GM18861 (cell line): ENCODE measurements at regions not wholly inside any gene's neighbourhood (a gene's known extent, or its start where the extent isn't known, plus 50 kb on each side); places are given as distances from the start of the nearest gene placed in this dataset.

Experiments
- ATAC-seq: cut with Tn5 transposase; IDR thresholded peaks from one replicate; pipeline ENCODE4 v1.9.1; 2021; ENCODE audit not compliant: unreplicated experiment

- no peak for ATAC-seq
Observed at GRCh38 chr13:70708775-70709174, 600.5 kb upstream of the KLHL1 start.

- no peak for ATAC-seq
Observed at GRCh38 chr13:70703755-70704154, 595.5 kb upstream of the KLHL1 start.

- ATAC-seq, result no peak
Observed at GRCh38 chr13:70694996-70695715, 586.9 kb upstream of the KLHL1 start.

- no peak for ATAC-seq
Observed at GRCh38 chr13:70668983-70669382, 560.7 kb upstream of the KLHL1 start.

- no peak for ATAC-seq
Observed at GRCh38 chr13:70668293-70668692, 560.0 kb upstream of the KLHL1 start.

GRCh38 chr13:70666883-70667556, 558.8 kb upstream of the KLHL1 start:
- no peak for ATAC-seq

GRCh38 chr13:70662231-70662940, 554.1 kb upstream of the KLHL1 start:
- ATAC-seq, result no peak

GRCh38 chr13:70644052-70644451, 535.8 kb upstream of the KLHL1 start:
- ATAC-seq, result no peak

- no peak for ATAC-seq
Observed at GRCh38 chr13:70634893-70635292, 526.6 kb upstream of the KLHL1 start.

GRCh38 chr13:70630247-70630646, 522.0 kb upstream of the KLHL1 start:
- no peak for ATAC-seq

- ATAC-seq, result no peak
Observed at GRCh38 chr13:70623239-70623638, 515.0 kb upstream of the KLHL1 start.

GRCh38 chr13:70622796-70623195, 514.5 kb upstream of the KLHL1 start:
- no peak for ATAC-seq

- no peak for ATAC-seq
Observed at GRCh38 chr13:70619936-70620335, 511.7 kb upstream of the KLHL1 start.

- no peak for ATAC-seq
Observed at GRCh38 chr13:70616847-70617246, 508.6 kb upstream of the KLHL1 start.

GRCh38 chr13:70613295-70613694, 505.0 kb upstream of the KLHL1 start:
- no peak for ATAC-seq

GRCh38 chr13:70612881-70613280, 504.6 kb upstream of the KLHL1 start:
- no peak for ATAC-seq

- ATAC-seq, result no peak
Observed at GRCh38 chr13:70604448-70604847, 496.2 kb upstream of the KLHL1 start.

- ATAC-seq, result no peak
Observed at GRCh38 chr13:70593716-70594115, 485.5 kb upstream of the KLHL1 start.

- ATAC-seq, result no peak
Observed at GRCh38 chr13:70585109-70585508, 476.9 kb upstream of the KLHL1 start.

- no peak for ATAC-seq
Observed at GRCh38 chr13:70580825-70581224, 472.6 kb upstream of the KLHL1 start.

GRCh38 chr13:70579941-70580340, 471.7 kb upstream of the KLHL1 start:
- no peak for ATAC-seq

GRCh38 chr13:70571221-70571620, 463.0 kb upstream of the KLHL1 start:
- ATAC-seq, result no peak
